NCI-H526 (cell line): ENCODE measurements at regions not wholly inside any gene's neighbourhood (a gene's known extent, or its start where the extent isn't known, plus 50 kb on each side); places are given as distances from the start of the nearest gene placed in this dataset.
"Not testable (repeated sequence)": the region's sequence is repeated elsewhere in the genome, so short reads cannot be mapped to it uniquely, and the experiment has no call there.

Source experiments
- DNase-seq, 2 experiments: peaks; one replicate each; lab custom pipeline; 2025; lab: John Stamatoyannopoulos, UW

DNA sequence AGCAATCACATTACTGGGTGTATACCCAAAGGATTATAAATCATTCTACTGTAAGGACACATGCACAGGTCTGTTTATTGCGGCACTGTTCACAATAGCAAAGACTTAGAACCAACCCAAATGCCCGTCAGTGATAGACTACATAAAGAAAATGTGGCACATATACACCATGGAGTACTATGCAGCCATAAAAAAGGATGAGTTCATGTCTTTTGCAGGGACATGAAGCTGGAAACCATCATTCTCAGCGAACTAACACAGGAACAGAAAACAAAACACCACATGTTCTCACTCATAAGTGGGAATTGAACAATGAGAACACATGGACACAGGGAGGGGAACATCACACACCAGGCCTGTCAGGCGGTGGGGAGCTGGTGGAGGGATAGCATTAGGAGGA lies 313.9 kb upstream of the NCKAP5 start:
- DNase-seq: not testable (repeated sequence)

- DNase-seq: peak in 1 of 2 experiments; percentile 56
Measured at GRCh38 chr2:133884739-133885381, 316.6 kb upstream of the NCKAP5 start.

DNA sequence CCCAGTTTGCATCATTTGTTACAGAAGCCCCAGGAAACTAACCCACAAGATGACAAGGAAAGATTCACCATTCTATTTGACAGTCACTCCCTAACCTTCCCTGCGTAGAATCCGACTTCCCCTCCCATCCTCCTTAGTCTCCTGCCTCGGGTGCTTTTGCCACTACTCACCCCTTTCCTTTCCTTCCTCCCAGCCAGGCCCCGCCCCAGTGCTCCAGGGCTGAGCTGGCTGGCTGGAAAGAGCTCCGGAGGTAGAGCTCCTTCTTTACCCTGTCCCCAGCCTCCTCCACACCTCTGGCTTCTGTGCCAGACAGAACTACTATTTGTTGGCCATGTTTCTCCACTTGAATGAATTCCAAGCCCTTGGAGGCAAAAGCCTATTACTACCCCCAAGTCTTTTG lies 317.6 kb upstream of the NCKAP5 start:
- no peak for DNase-seq

DNA sequence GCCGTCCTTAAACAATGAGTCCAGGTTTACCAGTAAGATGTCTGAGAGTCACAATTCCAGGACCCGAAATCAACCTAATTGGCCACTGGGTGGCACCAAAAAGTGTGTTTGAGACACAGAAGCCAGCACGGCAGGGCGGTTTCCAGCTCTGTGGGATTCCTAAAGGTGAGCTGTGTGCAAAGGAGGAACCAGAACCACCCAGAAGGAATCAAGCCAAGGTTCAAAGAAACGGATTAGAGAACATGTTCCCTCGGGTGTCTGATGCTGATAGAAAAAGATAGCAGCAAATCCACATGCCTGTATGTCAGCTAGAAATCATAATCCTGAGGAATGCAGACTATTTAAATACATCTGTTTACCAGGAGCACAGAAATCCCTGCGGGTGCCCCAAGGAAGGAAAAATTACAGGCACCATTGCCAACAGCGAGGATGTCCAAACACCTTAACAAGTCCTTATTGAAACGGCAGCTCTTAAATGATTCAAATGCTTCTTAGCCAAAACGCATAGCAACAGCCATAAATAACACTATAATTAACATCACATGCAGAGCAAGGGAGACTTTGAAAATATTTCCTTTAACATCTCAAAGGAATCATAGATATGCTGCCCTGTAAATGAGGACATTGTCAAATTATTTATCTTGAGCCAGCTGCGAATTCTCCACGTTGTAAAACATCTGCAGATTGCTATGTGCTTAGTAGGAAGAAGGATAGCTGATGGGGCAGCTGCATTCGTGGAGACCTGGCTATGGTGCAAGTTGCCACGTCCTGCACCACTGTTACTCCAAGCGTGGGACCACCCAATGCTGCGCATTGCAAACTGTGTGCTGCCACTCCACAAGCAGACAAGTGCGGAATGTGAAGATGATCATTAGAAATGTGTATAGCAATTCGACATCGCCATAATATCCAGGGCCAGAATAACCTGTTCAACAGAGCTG lies 318.7 kb upstream of the NCKAP5 start:
- peak; percentile 77 to 90 for DNase-seq

- no peak for DNase-seq
Measured at GRCh38 chr2:133887676-133888040, 319.4 kb upstream of the NCKAP5 start.

DNA sequence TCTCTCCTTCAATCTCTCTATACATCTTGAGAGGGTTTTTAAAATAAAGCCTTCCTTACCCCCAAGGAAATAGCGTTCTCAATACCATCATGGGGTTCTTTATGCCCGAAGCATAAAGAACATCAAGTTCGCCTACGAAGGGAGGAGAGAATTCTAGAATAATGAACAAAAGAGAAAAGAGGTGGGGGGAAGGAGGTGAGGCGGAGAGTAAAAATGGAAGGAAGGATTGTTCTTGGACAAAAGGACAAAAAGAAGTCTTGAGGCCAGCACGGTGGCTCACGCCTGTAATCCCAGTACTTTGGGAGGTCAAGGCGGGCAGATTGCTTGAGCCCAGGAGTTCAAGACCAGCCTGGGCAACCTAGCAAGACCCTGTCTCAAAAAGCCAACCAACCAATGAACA lies 319.8 kb upstream of the NCKAP5 start:
- no peak for DNase-seq

DNA sequence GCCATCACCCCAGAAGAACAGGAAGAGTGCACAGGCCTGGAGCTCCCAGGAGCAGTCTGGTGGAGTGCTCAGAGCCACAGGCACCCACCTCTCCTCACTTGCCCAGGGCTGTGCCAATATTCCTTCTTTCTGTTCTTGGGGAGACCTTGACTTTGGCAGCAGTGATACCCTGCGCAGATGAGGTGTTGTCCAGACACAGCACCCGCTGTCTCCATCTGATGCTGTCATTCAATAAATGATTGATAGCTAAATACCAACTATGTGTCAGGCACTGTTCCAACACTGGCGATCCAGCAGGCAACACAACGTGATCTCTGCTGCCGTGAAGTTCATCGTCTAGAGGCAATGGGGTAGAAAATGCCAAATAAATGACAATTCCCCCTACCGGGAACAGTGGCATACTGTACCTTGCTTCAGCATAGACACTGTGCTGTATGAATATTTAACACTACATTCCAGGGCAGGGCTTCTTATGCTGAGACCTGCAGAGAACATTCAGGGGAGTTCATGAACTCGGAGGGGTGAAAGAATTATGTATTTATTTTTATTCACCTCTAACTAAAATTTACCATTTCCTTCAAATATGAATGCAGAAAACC lies 320.5 kb upstream of the NCKAP5 start:
- DNase-seq: no peak

GRCh38 chr2:133892352-133892913 lies 324.2 kb upstream of the NCKAP5 start:
- DNase-seq: no peak

DNA sequence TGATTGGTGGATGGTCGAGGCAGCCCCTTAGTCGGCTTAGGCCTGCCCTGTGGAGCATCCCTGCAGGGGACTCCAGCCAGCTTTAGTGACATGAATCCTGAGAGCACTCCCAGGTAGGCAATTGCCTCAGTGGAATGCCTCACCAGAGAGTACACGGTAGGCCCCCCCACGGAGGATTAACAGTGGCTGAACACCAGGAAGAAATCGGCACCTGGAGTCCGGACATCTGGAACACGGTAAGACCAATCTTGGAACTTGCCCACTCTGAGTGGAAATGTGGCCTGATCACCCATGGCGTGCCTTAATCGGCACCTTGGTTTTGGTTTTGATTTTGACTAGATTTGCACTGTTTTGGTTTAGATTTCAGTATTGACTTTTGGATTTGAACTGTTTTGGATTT lies 326.2 kb upstream of the NCKAP5 start:
- DNase-seq: no peak

DNA sequence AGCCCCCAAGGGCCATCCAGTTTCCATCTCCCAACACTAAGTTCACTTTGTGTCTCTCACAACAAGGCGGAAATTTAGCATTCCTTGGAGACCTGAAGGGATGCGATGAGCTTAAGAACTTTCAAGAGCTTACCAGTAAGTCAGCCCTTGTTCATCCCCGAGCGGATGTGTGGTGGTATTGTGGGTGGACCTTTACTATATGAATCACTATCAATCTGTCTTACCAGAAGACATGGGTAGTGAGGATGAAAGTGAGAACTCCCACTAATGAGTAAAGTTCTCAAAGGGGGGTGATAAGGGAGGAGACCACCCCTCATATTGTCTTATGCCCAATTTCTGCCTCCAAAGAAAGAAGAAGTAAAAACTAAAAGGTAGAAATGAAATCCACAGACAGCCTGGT lies 329.6 kb upstream of the NCKAP5 start:
- DNase-seq: not testable (repeated sequence)

- no peak for DNase-seq
Measured at GRCh38 chr2:133900909-133901308, 332.6 kb upstream of the NCKAP5 start.

DNA sequence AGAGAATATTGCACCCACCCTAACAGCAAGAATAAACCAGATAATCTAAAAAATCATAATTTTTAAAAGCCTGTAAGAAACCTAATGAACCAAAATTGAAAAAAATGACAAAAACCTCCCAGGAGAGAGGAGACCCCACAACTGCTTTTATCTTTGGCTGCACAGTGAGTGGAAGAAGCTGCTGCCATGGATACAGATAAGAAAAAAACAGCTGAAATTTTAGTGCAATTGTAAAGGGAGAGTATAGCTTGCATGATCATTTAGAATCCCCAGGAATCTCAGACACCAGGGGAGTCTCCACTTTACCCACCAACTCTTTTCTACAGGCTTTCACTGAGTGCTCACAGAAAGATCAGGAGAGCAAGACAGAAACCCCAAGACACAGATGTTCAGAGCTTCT lies 338.1 kb upstream of the NCKAP5 start:
- no peak for DNase-seq

- no peak for DNase-seq
Measured at GRCh38 chr2:133906926-133907325, 338.7 kb upstream of the NCKAP5 start.

GRCh38 chr2:133908171-133908570 lies 339.9 kb upstream of the NCKAP5 start:
- no peak for DNase-seq

GRCh38 chr2:133918141-133918540 lies 335.7 kb upstream of the MGAT5 start:
- DNase-seq: no peak

- no peak for DNase-seq
Measured at GRCh38 chr2:133919285-133919684, 334.6 kb upstream of the MGAT5 start.

DNA sequence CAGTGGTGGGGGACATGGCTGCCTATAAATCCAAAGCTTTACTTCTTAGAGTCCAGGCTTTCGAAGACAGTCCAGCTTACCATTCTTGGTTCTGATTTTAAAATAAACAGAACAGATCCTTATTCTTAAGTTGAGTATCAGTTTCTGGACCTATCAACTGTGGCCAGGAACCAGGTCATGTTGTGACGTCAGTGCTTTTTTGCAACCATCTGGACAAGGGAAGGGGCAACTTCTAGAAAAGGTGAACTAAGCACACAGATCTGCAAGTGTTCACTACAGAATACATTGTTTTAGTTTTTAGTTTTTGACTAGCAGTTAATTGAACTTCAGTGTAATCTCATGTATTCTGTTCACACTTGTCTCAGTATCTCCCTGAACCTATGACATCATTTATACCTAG lies 326.0 kb upstream of the MGAT5 start:
- no peak for DNase-seq

DNA sequence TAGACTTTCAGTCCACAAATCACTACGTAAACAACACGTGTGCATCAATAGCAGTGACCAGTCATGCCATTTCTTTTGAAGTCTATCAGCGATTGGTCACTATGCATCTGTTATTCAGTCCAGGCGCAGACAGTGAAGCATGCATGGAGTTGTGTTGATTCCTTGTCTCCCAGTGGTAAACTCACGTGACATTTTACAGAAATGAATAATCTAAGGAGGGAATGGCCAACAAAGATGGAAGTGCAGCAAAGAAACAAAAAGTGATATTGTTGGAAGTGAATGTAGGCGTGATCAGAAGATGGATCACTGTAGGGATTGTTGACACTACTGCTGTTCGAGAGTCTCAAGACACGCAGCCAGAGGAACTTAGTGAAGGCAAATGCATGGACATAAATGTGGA lies 317.8 kb upstream of the MGAT5 start:
- no peak for DNase-seq

DNA sequence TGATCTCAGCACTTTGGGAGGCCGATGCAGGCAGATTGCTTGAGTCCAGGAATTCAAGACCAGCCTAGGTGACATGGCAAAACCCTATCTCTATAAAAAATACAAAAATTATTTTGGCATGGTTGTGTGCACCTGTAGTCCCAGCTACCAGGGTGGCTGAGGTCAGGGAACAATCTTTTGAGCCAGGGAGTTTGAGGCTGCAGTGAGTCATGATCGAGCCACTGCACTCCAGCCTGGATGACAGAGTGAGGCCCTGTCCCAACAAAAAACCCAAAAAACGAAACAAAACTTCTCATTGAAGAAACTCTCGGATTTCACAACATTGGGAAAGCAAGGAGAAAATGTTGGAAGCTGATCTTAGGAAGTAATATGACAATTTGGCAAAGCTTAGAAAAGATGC lies 317.3 kb upstream of the MGAT5 start:
- DNase-seq: no peak

- no peak for DNase-seq
Measured at GRCh38 chr2:133937669-133938068, 316.2 kb upstream of the MGAT5 start.

- no peak for DNase-seq
Measured at GRCh38 chr2:133940134-133940533, 313.7 kb upstream of the MGAT5 start.

DNA sequence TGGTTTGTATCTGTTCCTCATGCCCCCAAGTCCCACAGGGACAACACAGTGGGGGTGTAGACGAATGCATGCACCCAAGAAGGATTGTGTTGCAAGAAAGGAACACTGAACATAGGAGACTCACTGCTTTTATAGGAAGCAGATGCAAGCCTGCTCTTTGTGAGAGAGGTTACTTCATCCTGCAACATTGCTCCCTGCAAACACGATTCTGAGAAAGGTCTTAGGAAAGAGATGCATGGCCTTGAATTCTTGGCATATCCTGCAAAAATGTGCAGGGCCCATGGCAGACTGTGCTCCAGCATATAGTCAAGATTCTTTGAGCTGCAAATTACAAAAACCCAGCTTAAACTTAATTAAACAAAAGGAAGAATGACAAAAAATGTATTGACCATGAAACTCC lies 312.2 kb upstream of the MGAT5 start:
- no peak for DNase-seq

DNA sequence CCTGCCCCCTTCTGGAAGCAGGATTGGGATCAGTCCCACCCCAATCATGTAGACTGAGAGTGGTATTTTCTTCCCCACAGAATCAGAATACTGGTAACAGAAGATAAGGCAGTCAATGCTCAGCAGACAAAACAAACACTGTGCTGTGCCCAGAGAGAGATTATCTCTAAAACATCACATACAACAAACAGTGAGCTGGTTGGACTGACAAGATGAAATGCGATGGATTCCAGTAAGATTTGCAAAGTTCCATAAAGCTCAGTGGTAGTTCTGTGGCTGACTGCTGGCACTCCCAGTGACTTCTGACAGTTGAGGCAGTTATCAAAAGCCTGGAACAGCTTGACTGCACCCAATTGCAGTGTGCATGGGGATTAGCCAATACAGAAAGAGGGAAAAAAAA lies 311.5 kb upstream of the MGAT5 start:
- DNase-seq: no peak
